Liver (tissue), 8 donors: ENCODE measurements at regions not wholly inside any gene's neighbourhood (a gene's known extent, or its start where the extent isn't known, plus 50 kb on each side); places are given as distances from the start of the nearest gene placed in this dataset.

Source experiments
- DNase-seq: peaks from one replicate; pipeline ENCODE4 v3.0.0-alpha.2; 2017; ENCODE audit warnings: low spot score
- H3K27ac ChIP-seq, 2 donors: one replicate each; pipeline ENCODE4 v1.7.0; 2013; ENCODE audit warnings: inconsistent platforms in 2 of 2, low read length in 2 of 2, control low read depth in 1 of 2, low read depth in 1 of 2, mild to moderate bottlenecking in 1 of 2
- H3K27me3 ChIP-seq, 4 donors: one replicate each; pipeline versions ENCODE4 v1.6.1 to v1.7.0; 2013; ENCODE audit warnings: low read length in 3 of 4, inconsistent platforms in 1 of 4, mild to moderate bottlenecking in 1 of 4, moderate library complexity in 1 of 4; ENCODE audit not compliant: control insufficient read depth in 4 of 4, insufficient read depth in 4 of 4
- H3K36me3 ChIP-seq, 4 donors: one replicate each; pipeline versions ENCODE4 v1.6.1 to v1.7.0; 2013; ENCODE audit warnings: low read length in 3 of 4, mild to moderate bottlenecking in 3 of 4, low read depth in 1 of 4, moderate library complexity in 1 of 4; ENCODE audit not compliant: control insufficient read depth in 4 of 4, insufficient read depth in 3 of 4
- H3K4me1 ChIP-seq, 4 donors: one replicate each; pipeline versions ENCODE4 v1.6.1 to v1.7.0; 2013; ENCODE audit warnings: low read length in 3 of 4, mild to moderate bottlenecking in 3 of 4, moderate library complexity in 1 of 4; ENCODE audit not compliant: control insufficient read depth in 4 of 4, insufficient read depth in 4 of 4
- H3K4me3 ChIP-seq, 3 donors: one replicate each; pipeline versions ENCODE4 v1.6.1 to v1.7.0; 2013; ENCODE audit warnings: low read length in 3 of 3, control low read depth in 1 of 3, low read depth in 1 of 3, mild to moderate bottlenecking in 1 of 3
- H3K9ac ChIP-seq, 2 donors: one replicate each; pipeline ENCODE4 v1.7.0; 2013; ENCODE audit warnings: low read length in 2 of 2, mild to moderate bottlenecking in 2 of 2, moderate library complexity in 2 of 2, control low read depth in 1 of 2, low read depth in 1 of 2
- H3K9me3 ChIP-seq, 4 donors: one replicate each; pipeline versions ENCODE4 v1.6.1 to v1.7.0; 2013; ENCODE audit warnings: low read length in 3 of 4; ENCODE audit not compliant: control insufficient read depth in 4 of 4
- EGR1 ChIP-seq, 2 donors: IDR thresholded peaks; 2 replicates each; pipeline ENCODE4 v1.6.1; 2016 to 2018; ENCODE audit warnings: antibody characterized with exemption in 2 of 2, low read depth in 2 of 2
- FOXA1 ChIP-seq: IDR thresholded peaks from 2 replicates; pipeline ENCODE4 v1.6.1; 2016; ENCODE audit warnings: antibody characterized with exemption
- FOXA2 ChIP-seq: IDR thresholded peaks from 2 replicates; pipeline ENCODE4 v1.6.1; 2016; ENCODE audit warnings: antibody characterized with exemption
- GABPA ChIP-seq, 2 donors: IDR thresholded peaks in 1 of 2; conservative IDR thresholded peaks in 1 of 2; 2 replicates each; pipeline ENCODE4 v1.6.1; 2016; ENCODE audit warnings: antibody characterized with exemption in 2 of 2, mild to moderate bottlenecking in 1 of 2, moderate library complexity in 1 of 2
- HNF4A ChIP-seq, 2 donors: conservative IDR thresholded peaks; 2 replicates each; pipeline ENCODE4 v1.6.1; 2016; ENCODE audit warnings: antibody characterized with exemption in 2 of 2, mild to moderate bottlenecking in 2 of 2
- HNF4G ChIP-seq: IDR thresholded peaks from 2 replicates; pipeline ENCODE4 v1.6.1; 2016; ENCODE audit warnings: antibody characterized with exemption
- JUND ChIP-seq, 2 donors: IDR thresholded peaks; 2 replicates each; pipeline ENCODE4 v1.6.1; 2016; ENCODE audit warnings: antibody characterized with exemption in 2 of 2
- MAX ChIP-seq: IDR thresholded peaks from 2 replicates; pipeline ENCODE4 v1.6.1; 2016; ENCODE audit warnings: antibody characterized with exemption
- RAD21 ChIP-seq, 2 donors: IDR thresholded peaks; 2 replicates each; pipeline ENCODE4 v1.6.1; 2016; ENCODE audit warnings: antibody characterized with exemption in 2 of 2, mild to moderate bottlenecking in 2 of 2
- REST ChIP-seq: IDR thresholded peaks from 2 replicates; pipeline ENCODE4 v1.6.1; 2016; ENCODE audit warnings: antibody characterized with exemption, mild to moderate bottlenecking
- RXRA ChIP-seq, 2 donors: IDR thresholded peaks; 2 replicates each; pipeline ENCODE4 v1.6.1; 2017 to 2018; ENCODE audit warnings: antibody characterized with exemption in 2 of 2, mild to moderate bottlenecking in 1 of 2
- SP1 ChIP-seq: IDR thresholded peaks from 2 replicates; pipeline ENCODE4 v1.6.1; 2018; ENCODE audit warnings: antibody characterized with exemption, mild to moderate bottlenecking
- TAF1 ChIP-seq: conservative IDR thresholded peaks from 2 replicates; pipeline ENCODE4 v1.6.1; 2016; ENCODE audit warnings: antibody characterized with exemption, mild to moderate bottlenecking
- YY1 ChIP-seq: IDR thresholded peaks from 2 replicates; pipeline ENCODE4 v1.6.1; 2016; ENCODE audit warnings: antibody characterized with exemption, mild to moderate bottlenecking
- WGBS: extraction: QIAGEN DNeasy Blood & Tissue Kit; methylation state at CpG from one replicate; pipeline ENCODE4 v1.1.7; 2013; 5-methylcytosine and 5-hydroxymethylcytosine counted together
- TF ChIP-seq, protein P1 (sequence below): fragments of 150-350 bp; IDR thresholded peaks from 2 replicates; pipeline ENCODE4 v1.5.1; 2017; ENCODE audit warnings: improper control_type of control experiment, low read depth, low read length; ENCODE audit not compliant: missing input control
- TF ChIP-seq, protein P2 (sequence below): IDR thresholded peaks from 2 replicates; pipeline ENCODE4 v1.6.1; 2016; ENCODE audit warnings: antibody characterized with exemption
- TF ChIP-seq, protein P3 (sequence below): IDR thresholded peaks from 2 replicates; pipeline ENCODE4 v1.6.1; 2016; ENCODE audit warnings: antibody characterized with exemption
- donor health status: healthy.
- donor health status: healthy.
- donor health status: healthy.
- donor health status: healthy.
- donor health status: healthy.

DNA sequence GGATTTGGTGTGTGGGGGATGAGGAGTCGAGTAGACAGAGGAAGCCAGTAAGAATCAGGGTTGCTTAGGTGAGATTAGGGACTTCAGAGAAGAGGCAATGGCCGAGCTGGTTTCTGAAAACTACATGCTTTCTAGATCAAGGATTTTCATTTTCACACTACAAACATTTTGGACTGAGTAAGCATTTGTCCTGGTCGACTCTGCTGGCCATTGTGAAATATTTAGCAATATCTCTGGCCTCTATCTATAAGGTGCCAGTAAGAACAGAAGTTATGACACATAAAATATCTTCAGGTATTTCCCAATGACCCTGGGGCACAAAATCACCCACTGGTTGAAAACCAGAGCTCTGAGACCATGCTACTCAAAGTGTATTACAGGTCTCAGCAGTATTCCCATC lies 1275.1 kb upstream of the CDH8 start:
- WGBS: 39% methylated on average over 3 of the region's 3 CpGs
- Histone ChIP-seq H3K27ac (no peak overlapping the region), H3K27me3 (no peaks in the 10 kb centered on the region), H3K36me3 (no peaks in the 10 kb centered on the region), H3K9me3 (no peaks in the 10 kb centered on the region), H3K4me3 (no peak overlapping the region), H3K9ac (no peak overlapping the region), H3K4me1 (peaks cover 0 to 4% (median 0%) of the 10 kb centered on the region in 4 donors)
- no peak for DNase-seq
- TF ChIP-seq HNF4G (no peak), HNF4A (conservative IDR thresholded peaks at IDR 0.05) (peak in 1 of 2 donors; percentile 22), FOXA2 (no peak), JUND (IDR thresholded peaks at IDR 0.05) (no peak), GABPA (IDR thresholded peaks at IDR 0.05 in 1 of 2, conservative IDR thresholded peaks at IDR 0.05 in 1 of 2) (no peak), SP1 (no peak), RAD21 (IDR thresholded peaks at IDR 0.05) (peak in 1 of 2 donors; percentile 5)
- TF ChIP-seq, protein P1, sequence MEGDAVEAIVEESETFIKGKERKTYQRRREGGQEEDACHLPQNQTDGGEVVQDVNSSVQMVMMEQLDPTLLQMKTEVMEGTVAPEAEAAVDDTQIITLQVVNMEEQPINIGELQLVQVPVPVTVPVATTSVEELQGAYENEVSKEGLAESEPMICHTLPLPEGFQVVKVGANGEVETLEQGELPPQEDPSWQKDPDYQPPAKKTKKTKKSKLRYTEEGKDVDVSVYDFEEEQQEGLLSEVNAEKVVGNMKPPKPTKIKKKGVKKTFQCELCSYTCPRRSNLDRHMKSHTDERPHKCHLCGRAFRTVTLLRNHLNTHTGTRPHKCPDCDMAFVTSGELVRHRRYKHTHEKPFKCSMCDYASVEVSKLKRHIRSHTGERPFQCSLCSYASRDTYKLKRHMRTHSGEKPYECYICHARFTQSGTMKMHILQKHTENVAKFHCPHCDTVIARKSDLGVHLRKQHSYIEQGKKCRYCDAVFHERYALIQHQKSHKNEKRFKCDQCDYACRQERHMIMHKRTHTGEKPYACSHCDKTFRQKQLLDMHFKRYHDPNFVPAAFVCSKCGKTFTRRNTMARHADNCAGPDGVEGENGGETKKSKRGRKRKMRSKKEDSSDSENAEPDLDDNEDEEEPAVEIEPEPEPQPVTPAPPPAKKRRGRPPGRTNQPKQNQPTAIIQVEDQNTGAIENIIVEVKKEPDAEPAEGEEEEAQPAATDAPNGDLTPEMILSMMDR: no peak
- TF ChIP-seq, protein P2, sequence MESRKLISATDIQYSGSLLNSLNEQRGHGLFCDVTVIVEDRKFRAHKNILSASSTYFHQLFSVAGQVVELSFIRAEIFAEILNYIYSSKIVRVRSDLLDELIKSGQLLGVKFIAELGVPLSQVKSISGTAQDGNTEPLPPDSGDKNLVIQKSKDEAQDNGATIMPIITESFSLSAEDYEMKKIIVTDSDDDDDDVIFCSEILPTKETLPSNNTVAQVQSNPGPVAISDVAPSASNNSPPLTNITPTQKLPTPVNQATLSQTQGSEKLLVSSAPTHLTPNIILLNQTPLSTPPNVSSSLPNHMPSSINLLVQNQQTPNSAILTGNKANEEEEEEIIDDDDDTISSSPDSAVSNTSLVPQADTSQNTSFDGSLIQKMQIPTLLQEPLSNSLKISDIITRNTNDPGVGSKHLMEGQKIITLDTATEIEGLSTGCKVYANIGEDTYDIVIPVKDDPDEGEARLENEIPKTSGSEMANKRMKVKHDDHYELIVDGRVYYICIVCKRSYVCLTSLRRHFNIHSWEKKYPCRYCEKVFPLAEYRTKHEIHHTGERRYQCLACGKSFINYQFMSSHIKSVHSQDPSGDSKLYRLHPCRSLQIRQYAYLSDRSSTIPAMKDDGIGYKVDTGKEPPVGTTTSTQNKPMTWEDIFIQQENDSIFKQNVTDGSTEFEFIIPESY: no peak

DNA sequence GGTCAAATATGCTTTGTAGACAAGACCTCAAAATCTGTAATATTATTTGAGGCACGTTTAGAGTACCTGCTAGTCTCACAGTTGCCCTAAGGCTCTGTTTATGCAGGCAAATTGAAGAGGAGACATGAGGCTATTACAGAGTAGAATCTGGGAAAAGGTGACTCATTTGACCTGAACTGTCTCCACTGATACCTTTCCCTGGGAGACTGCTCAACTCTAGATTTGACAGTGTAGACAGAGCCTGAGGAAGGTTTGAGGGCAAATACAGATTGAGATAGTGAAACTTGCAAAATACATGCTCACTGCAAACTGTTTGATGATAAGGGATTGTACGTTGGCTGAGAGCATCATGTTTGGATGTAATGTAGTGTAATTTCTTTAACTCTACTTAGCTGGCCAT lies 1266.6 kb upstream of the CDH8 start:
- H3K9me3 ChIP-seq: no peaks in the 10 kb centered on the region
- H3K27ac ChIP-seq: no peak overlapping the region
- no peak overlapping the region for H3K4me3 ChIP-seq
- TF ChIP-seq HNF4A (conservative IDR thresholded peaks at IDR 0.05): peak in 1 of 2 donors; percentile 20
- TF ChIP-seq SP1: no peak
- TF ChIP-seq JUND (IDR thresholded peaks at IDR 0.05): peak; percentile 20 to 45
- no peaks in the 10 kb centered on the region for H3K36me3 ChIP-seq
- H3K27me3 ChIP-seq: no peaks in the 10 kb centered on the region
- no peaks in the 10 kb centered on the region for H3K4me1 ChIP-seq
- WGBS: 30% methylated on average over 2 of the region's 2 CpGs
- DNase-seq: no peak
- no peak overlapping the region for H3K9ac ChIP-seq

DNA sequence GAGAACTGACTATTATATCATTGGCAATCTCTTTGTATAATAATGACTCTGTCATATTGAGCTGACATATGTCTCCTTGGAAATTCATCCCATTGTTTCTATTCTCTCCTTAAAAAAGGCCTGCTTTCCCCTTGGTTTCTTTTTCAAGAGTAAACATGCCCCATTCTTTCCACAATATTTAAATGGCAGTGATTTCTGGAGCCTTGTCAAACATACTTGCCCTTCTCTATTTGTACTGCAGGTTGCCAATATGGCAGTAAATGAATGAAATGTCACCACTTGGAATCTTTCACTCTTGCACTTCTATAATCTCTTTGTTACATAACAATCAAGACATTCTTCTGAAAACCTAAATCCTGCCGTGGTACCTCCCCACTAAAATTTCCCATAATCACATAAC lies 1265.1 kb upstream of the CDH8 start:
- no peak overlapping the region for H3K9ac ChIP-seq
- no peaks in the 10 kb centered on the region for H3K36me3 ChIP-seq
- H3K4me1 ChIP-seq: no peaks in the 10 kb centered on the region
- no peak for DNase-seq
- no peak overlapping the region for H3K4me3 ChIP-seq
- H3K9me3 ChIP-seq: no peaks in the 10 kb centered on the region
- 41% methylated on average over 1 of the region's 1 CpG for WGBS
- H3K27me3 ChIP-seq: no peaks in the 10 kb centered on the region
- H3K27ac ChIP-seq: no peak overlapping the region
- TF ChIP-seq MAX (no peak), RXRA (IDR thresholded peaks at IDR 0.05) (no peak), FOXA2 (no peak), EGR1 (IDR thresholded peaks at IDR 0.05; ENCODE audit: low read depth in 2 of 2) (no peak), TAF1 (no peak), HNF4A (conservative IDR thresholded peaks at IDR 0.05) (no peak), REST (no peak), RAD21 (IDR thresholded peaks at IDR 0.05) (no peak), YY1 (no peak), FOXA1 (no peak), SP1 (no peak), JUND (IDR thresholded peaks at IDR 0.05) (no peak)
- TF ChIP-seq, protein P3, sequence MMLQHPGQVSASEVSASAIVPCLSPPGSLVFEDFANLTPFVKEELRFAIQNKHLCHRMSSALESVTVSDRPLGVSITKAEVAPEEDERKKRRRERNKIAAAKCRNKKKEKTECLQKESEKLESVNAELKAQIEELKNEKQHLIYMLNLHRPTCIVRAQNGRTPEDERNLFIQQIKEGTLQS: no peak
- TF ChIP-seq, protein P1: no peak
